ENCODE measurements at regions not wholly inside any gene's neighbourhood (a gene's known extent, or its start where the extent isn't known, plus 50 kb on each side); places are given as distances from the start of the nearest gene placed in this dataset.

- intact Hi-C loops (cut with micrococcal nuclease; ENCODE audit: unreplicated experiment) = no loop called here
- BruUV-seq (replicated peaks) = no TSS peak
- Histone ChIP-seq H3K36me3 (ENCODE audit: insufficient read depth, low read length, poor library complexity, severe bottlenecking) (no peaks in the 10 kb centered on the region), H3K9me3 (ENCODE audit: low read depth, low read length, poor library complexity, severe bottlenecking) (no peaks in the 10 kb centered on the region), H3K4me3 (ENCODE audit: low read depth, low read length, poor library complexity, severe bottlenecking) (no peak overlapping the region), H3K4me1 (ENCODE audit: insufficient read depth, low read length, poor library complexity, severe bottlenecking) (peaks cover 9% of the 10 kb centered on the region), H3K27me3 (replicated peaks; ENCODE audit: insufficient read depth, low read depth, low read length, poor library complexity) (no peaks in the 10 kb centered on the region), H3K27ac (ENCODE audit: low read depth, low read length, poor library complexity, severe bottlenecking) (no peak overlapping the region)
- TF ChIP-seq EZH2 (IDR thresholded peaks at IDR 0.05; ENCODE audit: borderline replicate concordance, low read depth, low read length, poor library complexity, severe bottlenecking) (no peak), CTCF (conservative IDR thresholded peaks at IDR 0.05; ENCODE audit: low read depth, low read length) (no peak)
- POLR2A ChIA-PET (ENCODE audit: low non-redundant PET) = no interaction called here
- no peak for DNase-seq (ENCODE audit: low spot score)
- CTCF ChIA-PET = no interaction called here
Observed at GRCh38 chr14:50026396-50026795, 90.0 kb downstream of the VCPKMT start.

- Histone ChIP-seq H3K36me3 (ENCODE audit: insufficient read depth, low read length, poor library complexity, severe bottlenecking) (no peaks in the 10 kb centered on the region), H3K4me3 (ENCODE audit: low read depth, low read length, poor library complexity, severe bottlenecking) (no peak overlapping the region), H3K27ac (ENCODE audit: low read depth, low read length, poor library complexity, severe bottlenecking) (no peak overlapping the region), H3K27me3 (replicated peaks; ENCODE audit: insufficient read depth, low read depth, low read length, poor library complexity) (no peaks in the 10 kb centered on the region), H3K9me3 (ENCODE audit: low read depth, low read length, poor library complexity, severe bottlenecking) (no peaks in the 10 kb centered on the region), H3K4me1 (ENCODE audit: insufficient read depth, low read length, poor library complexity, severe bottlenecking) (peaks cover 9% of the 10 kb centered on the region)
- BruUV-seq (replicated peaks) = no TSS peak
- CTCF ChIA-PET = no interaction called here
- intact Hi-C loops (cut with micrococcal nuclease; ENCODE audit: unreplicated experiment) = no loop called here
- POLR2A ChIA-PET (ENCODE audit: low non-redundant PET) = no interaction called here
- TF ChIP-seq CTCF (conservative IDR thresholded peaks at IDR 0.05; ENCODE audit: low read depth, low read length) = no peak
- no peak for TF ChIP-seq EZH2 (IDR thresholded peaks at IDR 0.05; ENCODE audit: borderline replicate concordance, low read depth, low read length, poor library complexity, severe bottlenecking)
- no peak for DNase-seq (ENCODE audit: low spot score)
Observed at GRCh38 chr14:50027816-50028215, 88.6 kb downstream of the VCPKMT start.

GRCh38 chr14:50028458-50028857 lies 87.9 kb downstream of the VCPKMT start:
- POLR2A ChIA-PET (ENCODE audit: low non-redundant PET) = no interaction called here
- Histone ChIP-seq H3K4me1 (ENCODE audit: insufficient read depth, low read length, poor library complexity, severe bottlenecking) (peaks cover 6% of the 10 kb centered on the region), H3K27ac (ENCODE audit: low read depth, low read length, poor library complexity, severe bottlenecking) (no peak overlapping the region), H3K36me3 (ENCODE audit: insufficient read depth, low read length, poor library complexity, severe bottlenecking) (no peaks in the 10 kb centered on the region), H3K9me3 (ENCODE audit: low read depth, low read length, poor library complexity, severe bottlenecking) (no peaks in the 10 kb centered on the region), H3K27me3 (replicated peaks; ENCODE audit: insufficient read depth, low read depth, low read length, poor library complexity) (no peaks in the 10 kb centered on the region), H3K4me3 (ENCODE audit: low read depth, low read length, poor library complexity, severe bottlenecking) (no peak overlapping the region)
- intact Hi-C loops (cut with micrococcal nuclease; ENCODE audit: unreplicated experiment) = no loop called here
- DNase-seq (ENCODE audit: low spot score) = no peak
- BruUV-seq (replicated peaks) = no TSS peak
- CTCF ChIA-PET = no interaction called here
- TF ChIP-seq CTCF (conservative IDR thresholded peaks at IDR 0.05; ENCODE audit: low read depth, low read length) = no peak
- TF ChIP-seq EZH2 (IDR thresholded peaks at IDR 0.05; ENCODE audit: borderline replicate concordance, low read depth, low read length, poor library complexity, severe bottlenecking) = no peak

All from A673 (cell line).